ENCODE measurements at regions not wholly inside any gene's neighbourhood (a gene's known extent, or its start where the extent isn't known, plus 50 kb on each side); places are given as distances from the start of the nearest gene placed in this dataset.
"Not testable (repeated sequence)": the region's sequence is repeated elsewhere in the genome, so short reads cannot be mapped to it uniquely, and the experiment has no call there.

- not testable (repeated sequence) for TF ChIP-seq POLR2AphosphoS5 (IDR thresholded peaks at IDR 0.05; ENCODE audit: low read depth); CTCF (IDR thresholded peaks at IDR 0.05; ENCODE audit: insufficient read depth, low read length); SPI1 (IDR thresholded peaks at IDR 0.05; ENCODE audit: borderline replicate concordance, low read depth); GABPA (IDR thresholded peaks at IDR 0.05; ENCODE audit: low read depth); REST (IDR thresholded peaks at IDR 0.05; ENCODE audit: insufficient replicate concordance, low read depth)
Measured at GRCh38 chr18:14997899-14998298, 249.9 kb downstream of the ANKRD30B start.
